Neural progenitor cell (in vitro differentiated cells): ENCODE measurements at regions not wholly inside any gene's neighbourhood (a gene's known extent, or its start where the extent isn't known, plus 50 kb on each side); places are given as distances from the start of the nearest gene placed in this dataset.
"Not testable (repeated sequence)": the region's sequence is repeated elsewhere in the genome, so short reads cannot be mapped to it uniquely, and the experiment has no call there.

ENCODE experiments used
- DNase-seq: peaks from one replicate; pipeline ENCODE4 v3.0.0-alpha.2; 2016; ENCODE audit warnings: low spot score
- H2AFZ ChIP-seq: fragments of 200-600 bp; sonication (generic); replicated peaks from 2 replicates; pipeline ENCODE4 v1.6.1; 2016; ENCODE audit warnings: antibody characterized with exemption
- H3F3A ChIP-seq: fragments of 200-600 bp; sonication (generic); 2 replicates; pipeline ENCODE4 v1.6.1; 2016; ENCODE audit warnings: antibody characterized with exemption, low read depth
- H3K27ac ChIP-seq: fragments of 200-600 bp; sonication (generic); 2 replicates; pipeline ENCODE4 v1.5.1; 2016; ENCODE audit warnings: mild to moderate bottlenecking
- H3K27me3 ChIP-seq: fragments of 200-600 bp; sonication (generic); 2 replicates; pipeline ENCODE4 v1.6.1; 2016; ENCODE audit warnings: mild to moderate bottlenecking, moderate library complexity
- H3K36me3 ChIP-seq: fragments of 200-600 bp; sonication (generic); 2 replicates; pipeline ENCODE4 v1.5.1; 2016
- H3K4me1 ChIP-seq: fragments of 200-600 bp; sonication (generic); 2 replicates; pipeline ENCODE4 v1.6.1; 2016; ENCODE audit warnings: mixed run types
- H3K4me2 ChIP-seq: fragments of 200-600 bp; sonication (generic); 2 replicates; pipeline ENCODE4 v1.6.1; 2016
- H3K4me3 ChIP-seq: fragments of 200-600 bp; sonication (generic); 2 replicates; pipeline ENCODE4 v1.5.1; 2016
- H3K79me2 ChIP-seq: fragments of 200-600 bp; sonication (generic); 2 replicates; pipeline ENCODE4 v1.6.1; 2016; ENCODE audit warnings: low read depth
- H3K9ac ChIP-seq: fragments of 200-600 bp; sonication (generic); 2 replicates; pipeline ENCODE4 v1.6.1; 2016
- H3K9me3 ChIP-seq: fragments of 200-600 bp; sonication (generic); 2 replicates; pipeline ENCODE4 v1.5.1; 2016; ENCODE audit warnings: low read depth
- H4K20me1 ChIP-seq: fragments of 200-600 bp; sonication (generic); 2 replicates; pipeline ENCODE4 v1.6.1; 2016; ENCODE audit warnings: low read depth
- H3K27ac Mint-ChIP-seq: 3 replicates; pipeline ENCODE4 v1.8.0; 2021; ENCODE audit warnings: mixed read lengths
- H3K27me3 Mint-ChIP-seq: 2 replicates; pipeline ENCODE4 v1.8.0; 2022; ENCODE audit warnings: low read depth, mild to moderate bottlenecking, inconsistent platforms, moderate library complexity, mixed read lengths; ENCODE audit not compliant: insufficient read depth
- H3K36me3 Mint-ChIP-seq: 3 replicates; pipeline ENCODE4 v1.8.0; 2021; ENCODE audit warnings: mixed read lengths
- H3K4me1 Mint-ChIP-seq: 3 replicates; pipeline ENCODE4 v1.8.0; 2021; ENCODE audit warnings: mixed read lengths
- H3K4me3 Mint-ChIP-seq: 3 replicates; pipeline ENCODE4 v1.8.0; 2021; ENCODE audit warnings: mild to moderate bottlenecking, moderate library complexity, mixed read lengths
- H3K9me3 Mint-ChIP-seq: 3 replicates; pipeline ENCODE4 v1.8.0; 2020; ENCODE audit warnings: mixed read lengths
- EZH2 ChIP-seq: fragments of 200-600 bp; sonication (generic); IDR thresholded peaks from 2 replicates; pipeline ENCODE4 v1.6.1; 2017; ENCODE audit warnings: antibody characterized with exemption, mild to moderate bottlenecking, moderate library complexity
- EZH2phosphoT487 ChIP-seq: fragments of 200-600 bp; sonication (generic); IDR thresholded peaks from 2 replicates; pipeline ENCODE4 v1.6.1; 2017; ENCODE audit warnings: antibody characterized with exemption
- TF ChIP-seq, protein P1 (sequence below): fragments of 200-600 bp; sonication (generic); IDR thresholded peaks from 2 replicates; pipeline ENCODE4 v1.5.1; 2017; ENCODE audit warnings: antibody characterized with exemption, mild to moderate bottlenecking

DNA sequence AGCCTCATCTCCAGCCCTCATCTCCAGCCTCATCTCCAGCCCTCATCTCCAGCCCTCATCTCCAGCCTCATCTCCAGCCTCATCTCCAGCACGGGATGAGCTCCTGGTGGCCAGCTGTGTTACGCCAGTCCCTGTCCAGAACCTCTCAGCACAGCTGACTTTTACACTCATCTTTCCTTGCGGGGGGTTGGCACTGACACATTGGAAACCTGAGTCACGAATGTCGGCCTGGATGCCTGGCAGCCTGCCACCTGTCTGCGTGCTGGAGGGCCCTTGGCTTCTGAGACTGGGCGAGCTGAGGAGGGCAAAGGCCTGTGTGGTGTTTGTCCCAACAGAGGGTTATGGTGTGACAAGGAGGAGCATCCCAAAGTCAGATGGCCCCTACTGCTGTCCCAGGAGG is 66.1 kb upstream of the HGFAC start:
- peaks cover 24% of the 10 kb centered on the region for H4K20me1 ChIP-seq
- H3K9me3 ChIP-seq, result peaks cover 13% of the 10 kb centered on the region
- H2AFZ ChIP-seq, result no peak overlapping the region
- no peak overlapping the region for H3K27ac ChIP-seq
- H3K4me1 Mint-ChIP-seq, result peaks cover 27% of the 10 kb centered on the region
- no peak overlapping the region for H3K27ac Mint-ChIP-seq
- peaks cover 42% of the 10 kb centered on the region for H3K36me3 Mint-ChIP-seq
- no peak overlapping the region for H3K9ac ChIP-seq
- H3K4me3 Mint-ChIP-seq, result no peak overlapping the region
- H3K9me3 Mint-ChIP-seq, result peaks cover 29% of the 10 kb centered on the region
- no peak overlapping the region for H3K4me3 ChIP-seq
- peaks cover 3% of the 10 kb centered on the region for H3K27me3 ChIP-seq
- no peaks in the 10 kb centered on the region for H3K36me3 ChIP-seq
- DNase-seq, result no peak
- peaks cover 13% of the 10 kb centered on the region for H3K79me2 ChIP-seq
- peaks cover 15% of the 10 kb centered on the region for H3K27me3 Mint-ChIP-seq
- TF ChIP-seq, protein P1, sequence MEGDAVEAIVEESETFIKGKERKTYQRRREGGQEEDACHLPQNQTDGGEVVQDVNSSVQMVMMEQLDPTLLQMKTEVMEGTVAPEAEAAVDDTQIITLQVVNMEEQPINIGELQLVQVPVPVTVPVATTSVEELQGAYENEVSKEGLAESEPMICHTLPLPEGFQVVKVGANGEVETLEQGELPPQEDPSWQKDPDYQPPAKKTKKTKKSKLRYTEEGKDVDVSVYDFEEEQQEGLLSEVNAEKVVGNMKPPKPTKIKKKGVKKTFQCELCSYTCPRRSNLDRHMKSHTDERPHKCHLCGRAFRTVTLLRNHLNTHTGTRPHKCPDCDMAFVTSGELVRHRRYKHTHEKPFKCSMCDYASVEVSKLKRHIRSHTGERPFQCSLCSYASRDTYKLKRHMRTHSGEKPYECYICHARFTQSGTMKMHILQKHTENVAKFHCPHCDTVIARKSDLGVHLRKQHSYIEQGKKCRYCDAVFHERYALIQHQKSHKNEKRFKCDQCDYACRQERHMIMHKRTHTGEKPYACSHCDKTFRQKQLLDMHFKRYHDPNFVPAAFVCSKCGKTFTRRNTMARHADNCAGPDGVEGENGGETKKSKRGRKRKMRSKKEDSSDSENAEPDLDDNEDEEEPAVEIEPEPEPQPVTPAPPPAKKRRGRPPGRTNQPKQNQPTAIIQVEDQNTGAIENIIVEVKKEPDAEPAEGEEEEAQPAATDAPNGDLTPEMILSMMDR, result no peak
- TF ChIP-seq EZH2, result no peak
- no peak for TF ChIP-seq EZH2phosphoT487
- peaks cover 7% of the 10 kb centered on the region for H3F3A ChIP-seq
- peaks cover 18% of the 10 kb centered on the region for H3K4me1 ChIP-seq
- H3K4me2 ChIP-seq, result no peak overlapping the region

DNA sequence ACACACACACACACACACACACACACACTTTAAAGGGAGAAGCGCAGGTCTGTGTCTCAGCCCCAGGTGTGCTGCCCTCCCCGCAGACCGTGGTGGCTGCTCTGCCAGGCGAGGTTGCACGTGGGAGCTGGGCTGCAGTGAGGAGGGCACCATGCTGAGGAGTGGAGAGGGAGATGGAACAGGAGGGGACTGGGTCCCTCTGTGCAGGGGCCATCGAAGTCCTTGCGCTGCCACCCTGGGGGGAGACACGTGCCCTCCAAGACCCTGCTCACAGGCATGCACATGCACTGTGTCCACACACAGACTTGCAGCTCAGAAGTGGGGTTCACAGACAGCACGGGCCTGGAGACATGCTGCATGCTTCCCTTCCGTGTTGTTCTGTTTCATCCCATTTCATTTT is 65.5 kb upstream of the HGFAC start:
- no peak overlapping the region for H3K4me2 ChIP-seq
- Mint-ChIP-seq H3K27ac (no peak overlapping the region), H3K4me3 (no peak overlapping the region), H3K27me3 (peaks cover 12% of the 10 kb centered on the region), H3K36me3 (peaks cover 47% of the 10 kb centered on the region), H3K9me3 (peaks cover 34% of the 10 kb centered on the region), H3K4me1 (peaks cover 22% of the 10 kb centered on the region)
- no peak overlapping the region for H3K27ac ChIP-seq
- H3K27me3 ChIP-seq, result no peaks in the 10 kb centered on the region
- H3K4me1 ChIP-seq, result peaks cover 12% of the 10 kb centered on the region
- no peak for DNase-seq
- no peaks in the 10 kb centered on the region for H3K36me3 ChIP-seq
- peaks cover 19% of the 10 kb centered on the region for H4K20me1 ChIP-seq
- TF ChIP-seq EZH2 (no peak), EZH2phosphoT487 (no peak)
- TF ChIP-seq, protein P1, result no peak
- H3K4me3 ChIP-seq, result no peak overlapping the region
- no peak overlapping the region for H3K9ac ChIP-seq
- peaks cover 11% of the 10 kb centered on the region for H3K79me2 ChIP-seq
- H3K9me3 ChIP-seq, result peaks cover 18% of the 10 kb centered on the region
- no peak overlapping the region for H2AFZ ChIP-seq
- H3F3A ChIP-seq, result peaks cover 2% of the 10 kb centered on the region

DNA sequence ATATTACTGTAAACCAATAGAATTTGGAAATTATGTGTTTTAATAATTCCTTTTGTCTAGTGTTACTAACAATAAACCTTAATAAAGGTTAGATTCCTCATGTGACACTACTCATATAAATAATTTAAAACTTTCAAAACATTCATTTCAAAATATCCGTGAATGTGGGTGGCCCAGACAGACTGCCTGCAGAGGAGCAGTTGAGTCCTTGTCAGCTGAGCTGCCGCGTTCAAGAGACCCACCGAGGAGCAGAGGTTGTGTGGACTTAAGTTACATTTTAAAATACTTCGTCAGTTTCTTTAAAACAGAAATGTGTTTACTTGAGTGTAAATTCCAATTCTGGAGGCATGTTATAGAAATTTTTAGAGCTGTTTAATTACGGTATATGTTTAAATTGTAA is 64.2 kb upstream of the HGFAC start:
- Histone ChIP-seq H2AFZ (no peak overlapping the region), H3K9me3 (peaks cover 18% of the 10 kb centered on the region), H3K27ac (no peak overlapping the region), H3K4me3 (no peak overlapping the region), H3K4me1 (no peaks in the 10 kb centered on the region), H4K20me1 (peaks cover 6% of the 10 kb centered on the region), H3K36me3 (no peaks in the 10 kb centered on the region), H3K27me3 (no peaks in the 10 kb centered on the region), H3F3A (no peaks in the 10 kb centered on the region), H3K79me2 (peaks cover 6% of the 10 kb centered on the region), H3K9ac (no peak overlapping the region), H3K4me2 (no peak overlapping the region)
- peaks cover 12% of the 10 kb centered on the region for H3K4me1 Mint-ChIP-seq
- H3K36me3 Mint-ChIP-seq, result peaks cover 53% of the 10 kb centered on the region
- DNase-seq, result no peak
- peaks cover 41% of the 10 kb centered on the region for H3K9me3 Mint-ChIP-seq
- no peak for TF ChIP-seq EZH2phosphoT487
- TF ChIP-seq EZH2, result no peak
- TF ChIP-seq, protein P1, result no peak
- H3K4me3 Mint-ChIP-seq, result no peak overlapping the region
- no peak overlapping the region for H3K27ac Mint-ChIP-seq
- peaks cover 6% of the 10 kb centered on the region for H3K27me3 Mint-ChIP-seq

DNA sequence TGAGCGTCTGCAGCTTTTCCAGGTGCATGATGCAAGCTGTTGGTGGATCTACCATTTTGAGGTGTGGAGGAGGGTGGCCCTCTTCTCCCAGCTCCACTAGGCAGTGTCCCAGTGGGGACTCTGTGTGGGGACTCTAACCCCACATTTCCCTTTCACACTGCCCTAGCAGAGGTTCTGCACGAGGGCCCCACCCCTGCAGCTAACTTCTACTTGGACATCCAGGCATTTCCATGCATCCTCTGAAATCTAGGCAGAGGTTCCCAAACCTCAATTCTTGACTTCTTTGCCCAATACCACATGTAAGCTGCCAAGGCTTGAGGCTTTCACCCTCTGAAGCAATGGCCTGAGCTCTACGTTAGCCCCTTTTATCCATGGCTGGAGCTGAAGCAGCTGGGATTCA is 61.4 kb upstream of the HGFAC start:
- H3K9me3 ChIP-seq, result peaks cover 18% of the 10 kb centered on the region
- not testable (repeated sequence) for H3K27me3 ChIP-seq, H3K9ac ChIP-seq, H3K27ac ChIP-seq, H3K4me1 ChIP-seq, H4K20me1 ChIP-seq, H3K4me1 Mint-ChIP-seq, H3K4me3 ChIP-seq, H2AFZ ChIP-seq, H3K79me2 ChIP-seq, H3F3A ChIP-seq, H3K36me3 ChIP-seq, DNase-seq, H3K27ac Mint-ChIP-seq, H3K27me3 Mint-ChIP-seq, H3K4me2 ChIP-seq, H3K4me3 Mint-ChIP-seq
- peaks cover 41% of the 10 kb centered on the region for H3K9me3 Mint-ChIP-seq
- peaks cover 43% of the 10 kb centered on the region for H3K36me3 Mint-ChIP-seq

DNA sequence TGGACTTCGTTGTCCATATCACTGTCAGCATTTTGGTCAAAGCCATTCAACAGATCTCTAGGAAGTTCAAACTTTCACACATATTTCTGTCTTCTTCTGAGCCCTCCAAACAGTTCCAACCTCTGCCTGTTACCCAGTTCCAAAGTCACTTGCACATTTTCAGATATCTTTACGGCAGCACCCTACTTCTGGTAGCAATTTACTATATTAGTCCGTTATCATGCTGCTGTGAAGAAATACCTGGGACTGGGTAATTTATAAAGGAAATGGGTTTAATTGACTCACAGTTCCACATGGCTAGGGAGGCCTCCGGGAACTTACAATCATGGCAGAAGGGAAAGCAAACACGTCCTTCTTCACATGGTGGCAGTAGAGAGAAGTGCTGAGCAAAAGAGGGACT is 60.6 kb upstream of the HGFAC start:
- H3K36me3 ChIP-seq, H3K4me1 Mint-ChIP-seq, H3K27ac Mint-ChIP-seq, DNase-seq, H3F3A ChIP-seq, H3K27me3 ChIP-seq, H3K4me3 ChIP-seq, H3K4me2 ChIP-seq, H3K27me3 Mint-ChIP-seq, H3K9ac ChIP-seq, H3K4me1 ChIP-seq, H3K27ac ChIP-seq, H4K20me1 ChIP-seq, H3K4me3 Mint-ChIP-seq, H3K79me2 ChIP-seq, H2AFZ ChIP-seq: not testable (repeated sequence)
- H3K9me3 ChIP-seq, result peaks cover 18% of the 10 kb centered on the region
- Mint-ChIP-seq H3K9me3 (peaks cover 41% of the 10 kb centered on the region), H3K36me3 (peaks cover 39% of the 10 kb centered on the region)
